Mesenteric fat pad (tissue), 1 donor: ENCODE measurements at regions not wholly inside any gene's neighbourhood (a gene's known extent, or its start where the extent isn't known, plus 50 kb on each side); places are given as distances from the start of the nearest gene placed in this dataset.
"Not testable (repeated sequence)": the region's sequence is repeated elsewhere in the genome, so short reads cannot be mapped to it uniquely, and the experiment has no call there.

Experiments used
- DNase-seq: peaks from one replicate; pipeline ENCODE4 v3.0.0-alpha.2; 2020; ENCODE audit warnings: low spot score
- donor health status: DM: yes; HTN: yes; CAD: no.

- DNase-seq: no peak
Measured at GRCh38 chr7:156590212-156590611, 50.4 kb upstream of the RNF32 start.

GRCh38 chr7:156589808-156590207, 50.8 kb upstream of the RNF32 start:
- no peak for DNase-seq

GRCh38 chr7:156585926-156586325, 54.6 kb upstream of the RNF32 start:
- DNase-seq: no peak

- no peak for DNase-seq
Measured at GRCh38 chr7:156585025-156585648, 55.4 kb upstream of the RNF32 start.

GRCh38 chr7:156582591-156583123, 57.9 kb upstream of the RNF32 start:
- DNase-seq: no peak

GRCh38 chr7:156580036-156580435, 60.5 kb upstream of the RNF32 start:
- no peak for DNase-seq

- no peak for DNase-seq
Measured at GRCh38 chr7:156579566-156579965, 61.0 kb upstream of the RNF32 start.

GRCh38 chr7:156578978-156579430, 61.6 kb upstream of the RNF32 start:
- no peak for DNase-seq

GRCh38 chr7:156578578-156578940, 62.0 kb upstream of the RNF32 start:
- DNase-seq: no peak

GRCh38 chr7:156577645-156578577, 62.7 kb upstream of the RNF32 start:
- no peak for DNase-seq

- no peak for DNase-seq
Measured at GRCh38 chr7:156576216-156577058, 64.1 kb upstream of the RNF32 start.

- no peak for DNase-seq
Measured at GRCh38 chr7:156568258-156568657, 72.3 kb upstream of the RNF32 start.

GRCh38 chr7:156566812-156567549, 73.6 kb upstream of the RNF32 start:
- no peak for DNase-seq

- not testable (repeated sequence) for DNase-seq
Measured at GRCh38 chr7:156565002-156565401, 75.6 kb upstream of the RNF32 start.

- DNase-seq: no peak
Measured at GRCh38 chr7:156560696-156561095, 79.9 kb upstream of the RNF32 start.

- DNase-seq: no peak
Measured at GRCh38 chr7:156560075-156560474, 80.5 kb upstream of the RNF32 start.

- no peak for DNase-seq
Measured at GRCh38 chr7:156559001-156559400, 81.6 kb upstream of the RNF32 start.

GRCh38 chr7:156558198-156558597, 82.4 kb upstream of the RNF32 start:
- no peak for DNase-seq

- DNase-seq: no peak
Measured at GRCh38 chr7:156556083-156556482, 84.5 kb upstream of the RNF32 start.

- DNase-seq: no peak
Measured at GRCh38 chr7:156554488-156554887, 86.1 kb upstream of the RNF32 start.

GRCh38 chr7:156549636-156550035, 90.9 kb upstream of the RNF32 start:
- DNase-seq: no peak
